ENCODE measurements at regions not wholly inside any gene's neighbourhood (a gene's known extent, or its start where the extent isn't known, plus 50 kb on each side); places are given as distances from the start of the nearest gene placed in this dataset.

GRCh38 chr2:16416651-16417050 lies 249.0 kb downstream of the CYRIA start:
- FAIRE-seq (no peak), DNase-seq (ENCODE audit: low read depth in 1 of 2, low spot score in 2 of 2) (no peak)
- Histone ChIP-seq H2AFZ (ENCODE audit: low read length) (no peak overlapping the region), H2BK20ac (ENCODE audit: low read length) (no peak overlapping the region), H2BK120ac (replicated peaks; ENCODE audit: low read depth, low read length) (no peak overlapping the region), H2BK5ac (ENCODE audit: low read depth, low read length) (no peak overlapping the region), H3K4me1 (replicated peaks in 1 of 4; ENCODE audit: control insufficient read depth in 3 of 4, insufficient read depth in 4 of 4, low read length in 3 of 4) (no peaks in the 10 kb centered on the region), H2BK15ac (ENCODE audit: low read length) (no peak overlapping the region), H3K79me2 (ENCODE audit: control insufficient read depth in 1 of 2, insufficient read depth in 2 of 2, low read length in 2 of 2) (no peaks in the 10 kb centered on the region), H3K27me3 (replicated peaks in 1 of 4; ENCODE audit: control insufficient read depth in 3 of 4, extremely low read depth in 1 of 4, insufficient read depth in 3 of 4, low read length in 3 of 4) (peaks cover 0 to 1% (median 0%) of the 10 kb centered on the region in 4 experiments; a peak in 1 of 7 replicates), H3K36me3 (ENCODE audit: control insufficient read depth in 2 of 4, insufficient read depth in 4 of 4, low read length in 3 of 4) (no peaks in the 10 kb centered on the region), H3K14ac (ENCODE audit: insufficient read length) (no peak overlapping the region), H4K8ac (ENCODE audit: extremely low read depth, insufficient read depth, low read length) (no peak overlapping the region), H3K23ac (ENCODE audit: insufficient read length) (no peak overlapping the region), H3K9me3 (ENCODE audit: insufficient read depth in 2 of 2, low read depth in 1 of 2, low read length in 1 of 2) (no peaks in the 10 kb centered on the region), H3K4me3 (ENCODE audit: extremely low read depth in 1 of 4, insufficient read depth in 2 of 4, low read depth in 3 of 4, low read length in 4 of 4) (no peak overlapping the region), H3K56ac (replicated peaks; ENCODE audit: insufficient read length, low read depth, low read length) (no peak overlapping the region), H3K4ac (replicated peaks; ENCODE audit: insufficient read length, low read depth, low read length) (no peak overlapping the region), H4K91ac (replicated peaks; ENCODE audit: insufficient read length, low read length) (no peak overlapping the region), H2AK5ac (ENCODE audit: low read depth, low read length) (no peak overlapping the region), H2BK12ac (ENCODE audit: low read depth, low read length) (no peak overlapping the region), H4K5ac (ENCODE audit: insufficient read length, low read depth, low read length) (no peak overlapping the region), H3K18ac (ENCODE audit: extremely low read depth, low read length) (no peak overlapping the region), H3K9ac (replicated peaks in 1 of 4; ENCODE audit: extremely low read depth in 1 of 4, low read depth in 3 of 4, low read length in 3 of 4) (no peak overlapping the region), H3K79me1 (ENCODE audit: low read depth, low read length) (no peaks in the 10 kb centered on the region), H3K4me2 (ENCODE audit: insufficient read depth in 1 of 2, low read depth in 2 of 2, low read length in 2 of 2) (no peak overlapping the region), H3K27ac (ENCODE audit: low read depth, low read length) (no peak overlapping the region), H3K23me2 (ENCODE audit: low read depth, low read length) (no peaks in the 10 kb centered on the region), H4K20me1 (replicated peaks in 1 of 2; ENCODE audit: control insufficient read depth in 1 of 2, insufficient read depth in 2 of 2, low read length in 2 of 2) (no peaks in the 10 kb centered on the region)
- CTCF ChIA-PET (ENCODE audit: partially characterized antibody), result interaction anchor here (0.7 to 1.8 kb wide), 2 partner anchors 9 to 12 kb away, joined by 3 to 4 read pairs; no protein-coding TSS in a partner anchor
- POLR2A ChIA-PET (ENCODE audit: partially characterized antibody), result no interaction called here
- 94% methylated on average over 3 of the region's 3 CpGs; no CpG with 5 or more reads in 1 of the 2 experiments for WGBS, 2 experiments (ENCODE audit: extremely low coverage in 1 of 2, insufficient coverage in 1 of 2, insufficient read length in 1 of 2, insufficient replicate concordance in 2 of 2, low coverage in 1 of 2, low lambda C conversion rate in 2 of 2, missing lambda C conversion rate in 1 of 2)
- TF ChIP-seq TAF7 (optimal IDR thresholded peaks at IDR 0.05; ENCODE audit: borderline replicate concordance, low read depth, low read length), result no peak
- no peak for TF ChIP-seq EZH2 (IDR thresholded peaks at IDR 0.05; ENCODE audit: low read depth, low read length, severe bottlenecking)
- TF ChIP-seq BCL11A (IDR thresholded peaks at IDR 0.05; ENCODE audit: low read depth in 2 of 2, low read length in 2 of 2), result no peak
- no peak for TF ChIP-seq SUZ12 (IDR thresholded peaks at IDR 0.05; ENCODE audit: low read length)
- TF ChIP-seq FOSL1 (IDR thresholded peaks at IDR 0.05; ENCODE audit: insufficient read depth, low read depth, low read length), result no peak
- TF ChIP-seq, protein P1, sequence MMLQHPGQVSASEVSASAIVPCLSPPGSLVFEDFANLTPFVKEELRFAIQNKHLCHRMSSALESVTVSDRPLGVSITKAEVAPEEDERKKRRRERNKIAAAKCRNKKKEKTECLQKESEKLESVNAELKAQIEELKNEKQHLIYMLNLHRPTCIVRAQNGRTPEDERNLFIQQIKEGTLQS (IDR thresholded peaks at IDR 0.05; ENCODE audit: insufficient read depth, low read depth, low read length), result no peak
- no peak for TF ChIP-seq PHF8 (conservative IDR thresholded peaks at IDR 0.05; ENCODE audit: low read depth, low read length)
- TF ChIP-seq TEAD4 (IDR thresholded peaks at IDR 0.05; ENCODE audit: low read depth, low read length), result no peak
- TF ChIP-seq CEBPB (IDR thresholded peaks at IDR 0.05; ENCODE audit: low read depth, low read length), result no peak
- TF ChIP-seq KDM1A (IDR thresholded peaks at IDR 0.05; ENCODE audit: borderline replicate concordance, low read length), result no peak
- TF ChIP-seq SP1 (IDR thresholded peaks at IDR 0.05; ENCODE audit: low read depth, low read length), result no peak
- TF ChIP-seq GTF2F1 (IDR thresholded peaks at IDR 0.05; ENCODE audit: borderline replicate concordance, low read depth, low read length), result no peak
- no peak for TF ChIP-seq RXRA (IDR thresholded peaks at IDR 0.05; ENCODE audit: insufficient read depth, low read depth, low read length)
- TF ChIP-seq RAD21 (IDR thresholded peaks at IDR 0.05 in 1 of 2, conservative IDR thresholded peaks at IDR 0.05 in 1 of 2; ENCODE audit: low read depth in 2 of 2, low read length in 2 of 2), result no peak

All from H1 (cell line).